Astrocyte of the hippocampus (primary cell): ENCODE measurements at regions not wholly inside any gene's neighbourhood (a gene's known extent, or its start where the extent isn't known, plus 50 kb on each side); places are given as distances from the start of the nearest gene placed in this dataset.
A peak's percentile ranks its signal among the peaks of the same experiment; 100 is the strongest.

Experiments used
- DNase-seq: peaks from one replicate; pipeline ENCODE4 v3.0.0; 2011; ENCODE audit warnings: low read depth, low spot score

DNA sequence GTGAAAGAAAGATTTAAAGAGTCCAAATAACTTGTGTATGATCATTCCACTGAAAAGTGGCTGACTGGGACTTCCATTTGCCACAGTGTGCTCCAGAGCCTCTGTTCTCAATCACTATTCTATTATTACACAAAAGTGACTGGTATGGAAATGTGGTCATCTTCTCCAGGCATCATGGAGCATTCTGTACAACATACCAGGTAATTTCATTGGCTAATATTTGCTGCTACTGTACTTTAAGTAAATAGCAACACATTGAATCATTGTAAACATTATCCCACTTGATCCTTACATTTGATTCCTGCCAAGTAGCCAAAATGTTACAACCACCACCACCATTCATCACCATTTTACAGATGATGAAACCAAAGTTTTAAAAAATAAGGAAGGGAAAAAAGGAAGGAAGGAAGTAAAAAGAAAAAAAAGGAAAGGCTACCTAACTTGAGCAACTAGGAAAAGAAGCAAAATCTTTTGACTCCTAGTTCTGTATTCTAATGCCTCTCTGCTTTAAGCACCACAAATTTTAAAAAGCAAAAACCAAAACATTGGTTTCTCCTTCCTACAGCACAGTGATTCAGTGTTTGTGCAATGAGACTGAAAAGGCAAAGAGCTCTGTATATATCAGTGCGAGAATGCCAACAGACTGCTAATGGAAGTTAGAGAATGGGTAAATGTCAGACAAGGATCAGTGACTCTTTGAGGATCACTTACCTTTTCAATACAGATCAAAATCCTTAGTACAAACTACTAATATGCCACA, 361.4 kb upstream of the PTBP2 start:
- peak; percentile 20 for DNase-seq

DNA sequence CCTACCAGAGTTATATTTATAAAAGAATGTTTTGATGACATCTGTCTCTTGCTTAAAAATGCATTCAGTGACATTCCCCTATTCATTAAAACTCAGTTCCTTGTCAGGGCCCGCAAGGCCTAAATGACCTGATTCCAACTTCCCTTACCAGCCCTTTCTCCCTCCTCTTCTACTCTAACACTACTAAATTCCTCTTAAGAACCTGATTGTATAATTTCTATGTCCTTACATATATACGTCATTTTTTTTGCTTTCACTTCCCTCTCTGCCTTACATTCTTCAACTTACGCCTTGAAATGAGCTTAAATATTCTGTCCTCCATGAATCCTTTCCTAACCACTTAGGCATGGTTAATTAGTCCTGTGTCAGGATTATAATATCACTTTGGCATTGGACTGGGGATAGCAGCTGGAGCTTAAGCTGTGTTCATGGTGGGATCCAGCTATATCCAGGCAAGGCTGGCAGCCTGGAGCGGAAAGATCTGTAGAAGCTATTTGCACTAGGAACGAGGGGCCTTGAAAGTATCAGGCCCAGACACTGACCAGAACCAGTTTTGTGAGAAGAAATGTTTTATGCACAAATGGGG, 360.2 kb upstream of the PTBP2 start:
- DNase-seq = no peak

DNA sequence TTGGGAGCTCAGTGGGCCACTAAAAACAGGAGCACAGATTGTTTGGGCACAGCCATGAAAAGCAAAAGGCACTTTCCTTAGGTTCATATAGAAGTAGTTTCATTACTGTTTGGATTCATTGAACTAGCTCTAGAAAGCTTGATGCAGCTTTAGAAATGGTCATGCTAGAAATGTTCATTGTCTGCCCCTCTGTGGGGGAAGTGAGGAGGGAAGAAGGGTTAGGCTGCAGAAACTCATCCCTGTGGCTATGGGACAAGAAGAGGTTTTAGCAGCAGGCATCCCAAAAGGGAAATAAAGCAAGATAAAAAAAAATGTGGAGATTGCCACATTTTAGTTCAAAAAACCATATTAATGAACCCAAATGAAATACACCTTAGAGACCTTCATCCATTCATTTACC, 359.6 kb upstream of the PTBP2 start:
- DNase-seq = peak; percentile 11

DNA sequence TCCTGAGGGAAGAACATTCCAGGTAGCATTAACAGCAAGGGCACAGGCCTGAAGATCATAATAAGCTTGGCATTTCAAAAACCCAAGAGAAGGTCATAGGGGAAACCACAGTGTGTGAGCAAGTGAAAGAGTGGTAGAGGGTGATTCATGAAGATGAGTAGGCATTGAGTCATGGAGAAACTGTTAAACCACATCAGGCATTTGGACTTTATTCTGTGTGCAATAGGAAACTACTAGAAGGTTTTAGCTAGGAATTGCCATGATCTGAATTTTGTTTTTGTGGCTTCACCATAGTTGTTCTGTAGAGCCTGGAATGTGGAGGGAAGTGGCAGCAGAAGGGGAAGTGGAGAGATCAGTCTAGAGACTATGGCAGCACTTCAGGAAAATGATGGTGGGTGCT, 359.0 kb upstream of the PTBP2 start:
- peak; percentile 95 for DNase-seq

DNA sequence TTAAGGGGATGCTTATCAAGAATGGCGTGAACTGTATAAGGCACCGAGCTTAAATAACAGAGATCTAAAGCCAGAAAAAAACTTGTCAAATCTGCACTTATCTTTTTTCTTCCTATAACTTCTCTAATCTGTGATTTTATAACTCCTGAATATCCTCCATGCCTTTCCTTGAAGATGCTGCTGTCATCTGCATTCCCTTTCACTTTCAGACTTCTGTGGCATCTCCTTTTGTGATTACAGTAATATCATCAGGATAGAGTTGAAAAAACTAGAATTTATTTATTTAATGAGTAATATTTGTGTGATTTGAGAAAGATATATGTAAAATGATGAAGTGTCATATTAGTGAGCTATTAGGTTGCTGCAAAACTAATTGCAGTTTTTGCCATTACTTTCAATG, 357.8 kb upstream of the PTBP2 start:
- no peak for DNase-seq

DNA sequence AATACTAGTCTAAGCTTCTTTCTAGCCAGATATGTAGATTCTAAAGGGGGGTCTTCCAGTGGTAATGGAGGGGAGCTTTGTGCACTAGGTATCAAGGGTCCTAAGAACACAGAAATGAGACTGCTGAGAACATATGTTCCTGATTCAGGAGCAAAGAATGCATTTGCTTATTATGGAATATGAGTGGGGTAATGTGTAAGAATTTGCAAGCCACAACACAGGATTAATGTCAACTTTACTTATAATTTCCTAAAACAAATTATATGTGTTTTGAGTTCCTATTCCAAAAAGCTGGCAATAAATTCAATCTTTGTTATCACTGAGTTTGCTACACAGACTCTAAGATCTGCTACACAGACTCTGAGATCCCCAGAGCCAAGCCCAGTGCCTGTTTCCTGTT, 357.0 kb upstream of the PTBP2 start:
- no peak for DNase-seq

DNA sequence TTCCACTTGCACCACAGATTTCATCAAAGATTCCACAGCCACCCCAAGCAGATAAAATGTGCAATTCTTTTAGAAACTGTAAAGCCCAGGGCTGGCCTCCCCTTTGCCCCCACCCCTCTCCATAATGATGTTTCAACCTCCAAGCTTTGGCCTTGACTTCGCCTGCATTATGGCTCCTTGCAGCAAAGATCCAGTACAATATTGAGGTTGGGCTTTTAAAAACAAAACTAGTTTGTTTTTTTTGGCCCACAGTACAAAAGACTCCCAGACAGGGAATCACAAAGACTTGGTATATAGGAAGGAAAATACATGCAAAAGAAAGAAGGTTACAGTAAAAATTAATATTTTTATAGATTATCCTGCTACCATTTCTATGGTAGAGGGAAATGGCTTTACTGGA, 356.5 kb upstream of the PTBP2 start:
- DNase-seq = no peak

DNA sequence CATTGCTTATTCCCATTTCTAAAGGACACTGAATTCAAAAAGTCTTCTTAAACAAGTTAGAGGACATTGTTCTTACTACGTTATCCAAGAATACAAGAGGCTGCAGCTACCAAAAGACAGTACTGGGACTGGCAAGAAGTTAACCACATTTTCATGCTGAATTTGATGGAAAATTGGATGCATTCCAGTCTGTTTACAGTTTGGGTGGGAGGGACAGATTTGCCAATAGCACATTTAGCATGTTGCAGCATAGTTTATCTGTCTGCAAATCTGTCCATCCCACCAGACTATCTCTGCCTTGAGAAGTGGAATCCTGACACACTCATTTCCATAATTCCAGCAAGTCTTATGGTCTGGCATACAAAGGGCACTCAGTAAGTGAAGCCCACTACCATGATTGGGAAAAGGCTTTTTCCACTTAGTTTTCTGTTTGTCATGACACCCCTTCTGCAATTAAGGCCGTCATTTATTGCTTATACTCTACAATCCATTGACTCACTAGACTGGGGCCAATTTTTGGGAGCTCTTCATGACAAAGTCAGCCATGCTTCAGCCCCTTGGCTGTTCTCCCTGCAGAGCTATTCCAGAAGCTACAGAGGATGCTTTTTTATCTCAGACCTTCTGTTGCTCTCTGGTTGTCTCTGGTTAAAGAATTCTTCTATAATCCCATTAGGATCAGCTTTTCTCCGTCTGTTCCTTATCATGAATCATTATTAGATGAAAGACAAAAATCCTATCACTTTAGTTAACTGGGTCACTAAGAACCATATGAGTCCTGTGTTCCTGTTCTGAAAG, 355.8 kb upstream of the PTBP2 start:
- no peak for DNase-seq

DNA sequence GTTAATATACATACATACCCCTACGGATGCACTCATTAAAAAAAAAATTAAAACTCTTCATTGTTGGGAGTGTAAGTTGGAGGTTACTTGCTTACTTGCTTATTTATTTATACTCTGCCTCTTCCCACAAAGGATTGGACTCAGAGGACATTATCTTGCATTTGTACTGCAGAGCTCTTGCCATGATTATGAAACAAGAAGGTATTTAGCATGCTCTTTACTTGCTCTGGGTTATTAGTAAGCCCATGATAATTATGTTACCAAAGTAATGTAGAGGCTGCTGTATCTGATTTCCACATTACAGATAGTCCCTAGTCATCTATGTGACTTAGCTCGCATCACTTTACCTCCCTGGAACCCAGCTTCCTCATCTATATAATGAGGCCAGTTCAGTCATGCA, 355.1 kb upstream of the PTBP2 start:
- no peak for DNase-seq

DNA sequence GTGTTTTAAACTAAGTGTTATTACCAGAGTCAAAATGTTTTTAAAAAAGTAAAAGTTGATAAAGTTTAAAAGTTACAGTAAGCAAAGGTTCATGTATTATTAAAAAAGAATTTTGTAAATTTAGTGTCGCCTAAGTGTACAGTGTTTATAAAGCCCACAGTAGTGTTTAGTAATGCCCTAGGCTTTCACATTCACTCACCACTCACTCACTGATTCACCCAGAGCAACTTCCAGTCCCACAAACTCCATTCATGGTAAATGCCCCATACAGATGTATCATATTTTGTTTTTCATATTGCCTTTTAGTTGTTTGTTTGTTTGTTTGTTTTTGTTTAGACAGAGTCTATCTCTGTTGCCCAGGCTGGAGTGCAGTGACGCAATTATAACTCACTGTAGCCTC, 353.8 kb upstream of the PTBP2 start:
- no peak for DNase-seq

DNA sequence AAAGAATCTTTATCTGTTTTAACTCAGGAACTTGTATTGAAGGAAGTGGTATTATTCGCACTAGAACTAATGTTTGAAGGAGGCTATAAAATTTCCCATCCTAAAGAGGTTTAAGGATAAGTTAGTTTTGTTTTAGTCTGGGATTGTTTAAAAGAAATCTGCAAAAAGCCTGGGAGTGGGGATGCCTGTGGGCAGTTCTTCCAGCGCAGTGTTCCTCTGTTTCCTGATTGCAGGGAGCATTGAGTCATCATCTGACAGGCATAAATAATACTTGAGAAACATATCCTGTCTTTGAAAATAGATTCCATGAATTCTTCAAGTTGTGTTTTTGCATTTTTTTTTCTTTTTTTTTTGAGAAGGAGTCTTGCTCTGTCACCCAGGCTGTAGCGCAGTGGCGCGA, 350.8 kb upstream of the PTBP2 start:
- peak; percentile 77 for DNase-seq

DNA sequence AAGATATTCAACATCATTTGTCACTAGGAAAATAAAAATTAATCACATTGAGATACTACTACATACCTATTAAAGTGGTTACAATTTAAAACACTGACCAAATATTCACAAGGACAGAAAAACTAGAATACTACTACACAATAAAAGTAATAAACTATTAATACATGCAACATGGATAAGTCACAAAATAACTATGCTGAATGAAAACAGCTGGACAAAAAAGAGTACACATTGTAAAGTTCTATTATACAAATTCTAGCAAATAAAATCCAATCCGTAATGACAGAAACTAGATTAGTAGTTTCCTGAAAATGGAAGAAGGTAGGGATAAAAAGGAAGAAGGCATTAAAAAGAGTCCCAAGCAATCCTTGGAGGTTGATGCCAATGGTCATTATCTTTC, 348.7 kb upstream of the PTBP2 start:
- no peak for DNase-seq

DNA sequence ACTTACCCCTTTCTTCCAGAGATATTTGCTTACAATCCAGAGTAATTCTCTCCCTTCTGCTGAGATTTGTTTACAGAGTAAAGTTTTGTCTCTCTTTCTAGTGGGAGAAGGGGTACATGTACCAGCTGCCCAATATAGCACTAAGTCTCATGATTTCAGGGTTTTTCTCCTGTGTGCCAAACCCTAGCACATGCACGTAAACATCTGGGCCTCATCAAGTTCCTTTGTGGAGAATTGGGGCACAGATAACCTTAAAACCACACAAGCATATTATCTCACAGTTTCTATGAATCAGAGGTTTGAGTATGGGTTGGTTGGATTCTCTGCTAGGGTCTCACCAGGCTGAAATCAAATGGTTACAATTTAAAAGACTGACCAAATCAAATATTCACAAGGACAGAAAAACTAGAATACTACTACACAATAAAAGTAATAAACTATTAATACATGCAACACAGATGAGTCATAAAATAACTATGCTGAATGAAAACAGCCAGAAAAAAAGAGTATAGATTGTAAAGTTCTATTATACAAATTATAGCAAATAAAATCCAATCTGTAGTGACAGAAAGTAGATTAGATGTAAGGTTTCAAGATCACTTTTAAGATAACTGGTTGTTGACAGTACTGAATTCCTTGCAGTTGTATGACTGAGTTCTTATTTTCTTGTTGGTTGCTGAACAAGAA, 347.4 kb upstream of the PTBP2 start:
- no peak for DNase-seq

DNA sequence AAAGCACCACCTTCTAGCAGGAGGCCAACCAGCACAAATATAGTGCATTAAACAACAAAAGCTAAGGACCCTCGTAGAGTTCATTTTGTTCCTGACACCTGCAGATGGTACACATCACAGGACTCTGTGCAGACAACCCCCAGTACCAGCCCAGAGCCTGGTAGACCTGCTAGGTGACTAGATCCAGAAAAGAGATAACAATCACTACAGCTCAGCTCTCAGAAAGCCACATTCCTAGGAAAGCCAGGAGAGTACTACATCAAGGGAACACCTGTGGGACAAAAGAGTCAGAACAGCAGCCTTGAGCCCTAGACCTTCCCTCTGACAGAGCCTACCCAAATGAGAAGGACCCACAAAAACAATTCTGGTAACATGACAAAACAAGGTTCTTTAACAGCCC, 344.7 kb upstream of the PTBP2 start:
- no peak for DNase-seq

DNA sequence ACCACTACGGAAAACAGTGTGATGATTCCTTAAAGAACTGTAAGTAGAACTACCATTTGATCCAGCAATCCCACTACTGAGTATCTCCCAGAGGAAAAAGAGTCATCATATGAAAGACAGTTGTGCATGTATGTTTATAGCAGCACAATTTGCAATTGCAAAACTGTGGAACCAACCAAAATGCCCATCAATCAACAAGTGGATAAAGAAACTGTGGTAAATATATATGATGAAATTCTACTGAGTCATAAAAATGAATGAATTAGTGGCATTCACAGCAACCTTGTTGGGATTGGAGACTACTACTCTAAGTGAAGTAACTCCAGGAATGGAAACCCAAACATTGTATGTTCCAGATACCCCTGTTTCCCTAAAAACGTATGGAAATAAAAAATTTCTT, 337.0 kb upstream of the PTBP2 start:
- DNase-seq = no peak

DNA sequence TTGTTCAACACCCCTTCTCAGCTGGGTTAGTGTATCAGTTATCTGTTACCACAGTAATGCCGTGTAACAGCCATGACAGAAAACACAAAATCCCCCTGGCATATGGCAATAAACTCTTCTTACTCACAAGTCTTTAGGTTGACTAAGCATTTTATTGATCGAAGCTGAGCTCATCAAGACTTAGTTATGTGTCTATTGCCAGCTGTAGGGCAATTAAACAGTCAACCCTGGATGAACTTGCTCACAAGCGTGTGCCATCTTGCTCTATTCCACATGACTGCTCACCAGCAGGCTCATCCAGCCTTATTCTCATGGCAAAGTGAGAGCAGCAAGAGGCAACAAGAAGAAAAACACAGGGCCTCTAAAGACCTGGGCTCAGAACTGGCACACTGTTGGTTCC, 333.8 kb upstream of the PTBP2 start:
- no peak for DNase-seq

DNA sequence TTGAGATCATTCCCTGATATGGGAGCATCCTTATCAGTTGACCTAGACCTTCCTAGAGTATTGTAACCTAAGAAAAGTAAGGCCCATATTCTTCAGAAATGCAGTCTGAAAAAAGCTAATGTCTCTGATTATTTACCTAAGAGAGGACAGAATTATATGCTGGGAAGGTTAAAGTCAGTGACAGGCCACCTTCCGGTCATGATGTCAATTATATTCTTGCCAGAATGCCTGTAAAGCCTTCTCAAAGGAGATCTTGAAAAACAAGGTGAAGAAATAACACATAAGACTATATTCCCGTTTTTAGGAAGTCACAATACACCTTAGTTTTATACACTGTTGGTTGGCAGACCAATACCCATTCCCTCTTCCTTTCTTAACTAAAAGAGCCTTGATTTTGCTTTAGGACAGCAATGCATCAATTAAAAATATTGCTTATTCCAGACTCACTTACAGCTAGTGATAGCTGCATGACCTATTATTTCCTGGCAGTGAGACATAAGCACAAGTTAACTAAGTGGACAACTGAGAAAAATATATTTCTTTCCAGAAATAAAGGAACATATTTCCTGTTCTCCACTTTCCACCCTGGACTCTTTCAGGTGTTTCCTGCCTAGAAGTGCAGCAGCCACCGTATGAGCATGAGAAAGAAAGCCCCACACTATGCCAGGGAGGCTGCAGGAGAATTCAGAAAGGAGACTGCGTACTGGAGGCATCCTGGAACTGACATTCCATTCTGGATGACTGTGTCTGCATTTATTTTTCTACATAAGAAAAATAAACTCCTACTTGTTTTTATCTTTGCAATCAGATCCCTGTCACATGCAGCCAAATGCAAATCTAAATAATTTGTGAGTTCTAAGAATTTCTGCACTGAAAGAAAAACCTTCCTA, 332.9 kb upstream of the PTBP2 start:
- peak; percentile 82 for DNase-seq

DNA sequence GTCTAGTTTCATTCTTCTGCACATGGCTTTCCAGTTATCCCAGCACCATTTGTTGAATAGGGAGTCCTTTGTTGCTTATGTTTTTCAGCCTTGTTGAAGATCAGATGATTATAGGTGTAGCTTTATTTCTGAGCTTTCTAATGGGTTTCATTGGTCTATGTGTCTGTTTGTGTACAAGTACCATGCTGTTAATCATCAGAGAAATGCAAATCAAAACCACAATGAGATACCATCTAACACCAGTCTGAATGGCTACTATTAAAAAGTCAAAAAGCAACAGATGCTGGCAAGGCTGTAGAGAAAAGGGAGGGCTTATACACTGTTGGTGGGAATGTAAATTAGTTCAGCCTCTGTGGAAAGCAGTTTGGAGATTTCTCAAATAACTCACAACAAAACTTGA, 321.5 kb upstream of the PTBP2 start:
- DNase-seq = peak; percentile 9

DNA sequence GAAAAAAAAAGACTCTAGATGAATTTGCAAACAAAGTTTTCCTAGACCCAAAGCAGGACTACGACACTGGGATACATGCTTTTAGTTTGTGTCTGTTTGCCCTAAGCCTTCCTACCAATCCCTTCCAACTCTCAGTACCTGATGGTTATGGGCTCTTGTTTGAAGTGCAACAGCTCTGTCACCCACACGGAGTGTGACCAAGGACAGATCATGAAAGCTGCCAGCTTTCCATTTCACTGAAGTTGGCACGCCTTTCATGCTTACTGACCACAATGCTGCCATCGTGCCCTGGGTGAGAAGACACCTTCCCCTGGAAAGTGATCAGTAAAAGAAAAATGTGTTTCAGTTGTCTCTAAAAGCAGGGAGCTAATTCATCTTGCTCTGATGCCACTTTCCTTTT, 312.5 kb upstream of the PTBP2 start:
- no peak for DNase-seq

DNA sequence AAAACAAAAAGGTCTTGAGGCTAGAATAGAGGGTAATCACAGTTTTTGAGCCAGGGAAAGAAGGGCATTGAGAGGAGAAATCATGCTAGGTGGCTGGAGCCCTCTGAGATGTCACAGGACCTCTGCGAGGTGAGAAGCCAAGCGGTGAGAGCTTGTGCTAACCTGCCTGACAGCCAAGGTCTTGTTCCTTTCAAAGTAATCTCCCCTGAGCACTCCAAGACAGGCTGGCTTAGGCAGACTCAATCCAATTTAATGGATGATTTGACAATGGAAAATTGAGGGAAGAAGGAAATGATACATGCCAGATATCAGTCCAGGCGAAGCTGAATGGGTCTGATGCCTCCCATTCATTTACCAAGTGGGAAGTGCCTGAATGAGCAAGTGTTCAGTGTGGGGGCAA, 311.9 kb upstream of the PTBP2 start:
- no peak for DNase-seq

DNA sequence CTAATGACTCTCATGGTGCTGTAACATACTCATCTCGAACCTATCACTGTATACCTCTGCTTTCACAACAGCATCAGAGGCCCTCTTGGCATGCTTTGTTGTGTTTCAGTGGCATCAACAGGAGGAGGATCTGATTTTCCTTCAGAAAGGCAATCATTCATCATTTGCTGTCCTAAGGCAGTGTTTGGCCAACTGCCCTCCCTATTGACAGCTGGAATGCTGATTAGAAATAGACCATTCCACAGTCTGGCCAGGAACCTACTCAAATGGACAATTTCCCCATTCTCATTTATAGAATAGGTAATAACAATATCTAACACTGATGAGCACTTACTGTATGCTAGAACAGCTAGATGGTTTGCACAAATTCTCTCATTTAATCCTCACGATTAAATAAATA, 310.6 kb upstream of the PTBP2 start:
- no peak for DNase-seq
